K562 (cell line): ENCODE measurements at regions not wholly inside any gene's neighbourhood (a gene's known extent, or its start where the extent isn't known, plus 50 kb on each side); places are given as distances from the start of the nearest gene placed in this dataset.

Experiments
- ADNP ChIP-seq: fragments of 200-800 bp; sonication (Bioruptor generic); IDR thresholded peaks from 2 replicates; pipeline ENCODE4 v1.6.1; 2016; ENCODE audit warnings: missing genetic modification characterization, missing compliant biosample characterization
- E2F3 ChIP-seq: fragments of 250-450 bp; sonication (Bioruptor Pico); IDR thresholded peaks from 2 replicates; pipeline ENCODE4 v1.4.0; 2020; ENCODE audit warnings: mild to moderate bottlenecking
- GABPA ChIP-seq: fragments of 200-800 bp; sonication (Bioruptor generic); conservative IDR thresholded peaks from 2 replicates; pipeline ENCODE4 v1.6.1; 2016; ENCODE audit warnings: low read depth, missing genetic modification characterization, missing compliant biosample characterization
- GMEB1 ChIP-seq: fragments of 250-450 bp; sonication (Bioruptor Pico); IDR thresholded peaks from 2 replicates; pipeline ENCODE4 v1.4.0; 2020; ENCODE audit warnings: mild to moderate bottlenecking
- MAZ ChIP-seq, 2 experiments: fragments of 450-650 bp in 1 of 2; sonication (generic) in 1 of 2; formaldehyde crosslinking; IDR thresholded peaks in 1 of 2; conservative IDR thresholded peaks in 1 of 2; 2 replicates each; pipeline versions ENCODE4 v1.4.0 to v1.5.0; 2020; ENCODE audit warnings: mild to moderate bottlenecking in 1 of 2, missing genetic modification reagents in 1 of 2
- MBD2 ChIP-seq: sonication (generic); IDR thresholded peaks from 2 replicates; pipeline ENCODE4 v1.6.1; 2016; ENCODE audit warnings: low read depth, borderline replicate concordance
- MEIS2 ChIP-seq: fragments of 450-650 bp; IDR thresholded peaks from 2 replicates; pipeline ENCODE4 v1.6.1; 2014; ENCODE audit warnings: mild to moderate bottlenecking; ENCODE audit not compliant: partially characterized antibody
- PHF8 ChIP-seq: fragments of 200-600 bp; sonication (generic); IDR thresholded peaks from 2 replicates; pipeline ENCODE4 v1.6.1; 2012; ENCODE audit warnings: mixed run types, mild to moderate bottlenecking, inconsistent platforms, low read length, moderate library complexity, borderline replicate concordance
- PML ChIP-seq: IDR thresholded peaks from 2 replicates; pipeline ENCODE4 v1.6.1; 2012; ENCODE audit warnings: low read length, inconsistent platforms
- RBFOX2 ChIP-seq: fragments of 200-400 bp; formaldehyde crosslinking; IDR thresholded peaks from 2 replicates; pipeline ENCODE4 v1.6.1; 2017; ENCODE audit warnings: low read depth, mild to moderate bottlenecking, low read length, moderate library complexity
- RBM25 ChIP-seq: fragments of 200-400 bp; formaldehyde crosslinking; IDR thresholded peaks from 2 replicates; pipeline ENCODE4 v1.6.1; 2018; ENCODE audit warnings: low read length, low read depth, moderate library complexity; ENCODE audit not compliant: severe bottlenecking
- SIN3A ChIP-seq, 2 experiments: fragments of 150-350 bp in 1 of 2; IDR thresholded peaks; 2 replicates each; pipeline ENCODE4 v1.6.1; 2011 to 2016; ENCODE audit warnings: borderline replicate concordance in 2 of 2, low read depth in 2 of 2, low read length in 2 of 2, mild to moderate bottlenecking in 2 of 2, moderate library complexity in 2 of 2; ENCODE audit not compliant: control insufficient read depth in 1 of 2
- SRF ChIP-seq, 2 experiments: fragments of 250-450, 450-650 bp in 1 of 2; sonication (Bioruptor Pico) in 1 of 2; sonication (generic) in 1 of 2; formaldehyde crosslinking; IDR thresholded peaks; 2 replicates each; pipeline versions ENCODE4 v1.5.0 to v1.5.1; 2020 to 2022; ENCODE audit warnings: mild to moderate bottlenecking in 1 of 2, missing genetic modification reagents in 1 of 2
- SUPT5H ChIP-seq: fragments of 450-650 bp; IDR thresholded peaks from 2 replicates; pipeline ENCODE4 v1.6.1; 2016
- TAF1 ChIP-seq: IDR thresholded peaks from 2 replicates; pipeline ENCODE4 v1.6.1; 2011; ENCODE audit warnings: mild to moderate bottlenecking, low read length, moderate library complexity; ENCODE audit not compliant: insufficient read depth, control insufficient read depth, severe bottlenecking; ENCODE audit errors: extremely low read depth
- YY1 ChIP-seq, 3 experiments: IDR thresholded peaks; 2 replicates each; pipeline ENCODE4 v1.6.1; 2011; ENCODE audit warnings: low read length in 2 of 3, mild to moderate bottlenecking in 2 of 3, moderate library complexity in 2 of 3, borderline replicate concordance in 1 of 3, control low read depth in 1 of 3, low read depth in 1 of 3; ENCODE audit not compliant: insufficient read depth in 3 of 3, insufficient replicate concordance in 2 of 3, control insufficient read depth in 1 of 3, insufficient read length in 1 of 3; ENCODE audit errors: extremely low read depth in 1 of 3
- ZNF121 ChIP-seq: sonication (generic); formaldehyde crosslinking; conservative IDR thresholded peaks from 2 replicates; pipeline ENCODE4 v1.8.0; 2022; ENCODE audit warnings: missing genetic modification reagents
- TF ChIP-seq, protein P1 (sequence below): fragments of 450-650 bp; formaldehyde crosslinking; IDR thresholded peaks from 2 replicates; pipeline ENCODE4 v1.4.0; 2020; ENCODE audit warnings: mild to moderate bottlenecking, moderate library complexity
- TF ChIP-seq, protein P2 (sequence below), 2 experiments: IDR thresholded peaks; 2 replicates each; pipeline ENCODE4 v1.6.1; 2011; ENCODE audit warnings: borderline replicate concordance in 1 of 2, control low read depth in 1 of 2, low read depth in 1 of 2, low read length in 1 of 2, mild to moderate bottlenecking in 1 of 2, mixed read lengths in 1 of 2, moderate library complexity in 1 of 2; ENCODE audit not compliant: insufficient read depth in 1 of 2, insufficient read length in 1 of 2, poor library complexity in 1 of 2, severe bottlenecking in 1 of 2; ENCODE audit errors: extremely low read depth in 1 of 2

- TF ChIP-seq GABPA (tag): peak; percentile 65
- peak; percentile 79 for TF ChIP-seq RBFOX2
- TF ChIP-seq GMEB1: 0 out of 2 replicates have a peak, but pooled peaks have one; percentile 31
- TF ChIP-seq RBM25: peak; percentile 24
- TF ChIP-seq YY1 (IDR thresholded peaks at IDR 0.05; ENCODE audit: borderline replicate concordance in 1 of 3, control insufficient read depth in 1 of 3, extremely low read depth in 1 of 3, insufficient read depth in 3 of 3, insufficient read length in 1 of 3, insufficient replicate concordance in 2 of 3, low read depth in 1 of 3, low read length in 2 of 3): peak in 1 of 3 experiments; percentile 67
- TF ChIP-seq PML: peak; percentile 31; the same call in 1 of the 2 replicates
- peak; percentile 97 for TF ChIP-seq MEIS2
- peak; percentile 59 for TF ChIP-seq PHF8
- TF ChIP-seq SRF (CRISPR knock-in tag; IDR thresholded peaks at IDR 0.05): 0 out of 4 replicates have a peak, but pooled peaks of 1 of the 2 experiments have one; percentile 15
- TF ChIP-seq ZNF121 (CRISPR knock-in tag): peak; percentile 70; the same call in 1 of the 2 replicates
- TF ChIP-seq, protein P1, sequence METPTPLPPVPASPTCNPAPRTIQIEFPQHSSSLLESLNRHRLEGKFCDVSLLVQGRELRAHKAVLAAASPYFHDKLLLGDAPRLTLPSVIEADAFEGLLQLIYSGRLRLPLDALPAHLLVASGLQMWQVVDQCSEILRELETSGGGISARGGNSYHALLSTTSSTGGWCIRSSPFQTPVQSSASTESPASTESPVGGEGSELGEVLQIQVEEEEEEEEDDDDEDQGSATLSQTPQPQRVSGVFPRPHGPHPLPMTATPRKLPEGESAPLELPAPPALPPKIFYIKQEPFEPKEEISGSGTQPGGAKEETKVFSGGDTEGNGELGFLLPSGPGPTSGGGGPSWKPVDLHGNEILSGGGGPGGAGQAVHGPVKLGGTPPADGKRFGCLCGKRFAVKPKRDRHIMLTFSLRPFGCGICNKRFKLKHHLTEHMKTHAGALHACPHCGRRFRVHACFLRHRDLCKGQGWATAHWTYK (CRISPR knock-in tag): peak; percentile 61; the same call in 1 of the 2 replicates
- TF ChIP-seq MBD2: 0 out of 2 replicates have a peak, but pooled peaks have one; percentile 29
- peak; percentile 55; the same call in 1 of the 2 replicates for TF ChIP-seq E2F3 (CRISPR knock-in tag)
- peak; percentile 35 for TF ChIP-seq TAF1
- peak; percentile 64 for TF ChIP-seq SUPT5H
- TF ChIP-seq MAZ (CRISPR knock-in tag; conservative IDR thresholded peaks at IDR 0.05 in 1 of 2, IDR thresholded peaks at IDR 0.05 in 1 of 2): peak; percentile 81 to 82
- peak in 1 of 2 experiments; percentile 39; a peak in 1 of 4 replicates for TF ChIP-seq SIN3A (IDR thresholded peaks at IDR 0.05; ENCODE audit: borderline replicate concordance in 2 of 2, control insufficient read depth in 1 of 2, low read depth in 2 of 2, low read length in 2 of 2)
- TF ChIP-seq, protein P2, sequence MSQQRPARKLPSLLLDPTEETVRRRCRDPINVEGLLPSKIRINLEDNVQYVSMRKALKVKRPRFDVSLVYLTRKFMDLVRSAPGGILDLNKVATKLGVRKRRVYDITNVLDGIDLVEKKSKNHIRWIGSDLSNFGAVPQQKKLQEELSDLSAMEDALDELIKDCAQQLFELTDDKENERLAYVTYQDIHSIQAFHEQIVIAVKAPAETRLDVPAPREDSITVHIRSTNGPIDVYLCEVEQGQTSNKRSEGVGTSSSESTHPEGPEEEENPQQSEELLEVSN (IDR thresholded peaks at IDR 0.05; ENCODE audit: borderline replicate concordance in 1 of 2, extremely low read depth in 1 of 2, insufficient read depth in 1 of 2, insufficient read length in 1 of 2, low read depth in 1 of 2, low read length in 1 of 2, poor library complexity in 1 of 2, severe bottlenecking in 1 of 2): peak in 1 of 2 experiments; percentile 44
- peak; percentile 94 for TF ChIP-seq ADNP (tag)
Measured at GRCh38 chr3:195989921-195990840, 81.8 kb upstream of the TNK2 start (continued).
